Cardiac muscle cell (in vitro differentiated cells and primary cell): ENCODE measurements at regions not wholly inside any gene's neighbourhood (a gene's known extent, or its start where the extent isn't known, plus 50 kb on each side); places are given as distances from the start of the nearest gene placed in this dataset.

Source experiments
- DNase-seq, 2 donors: peaks; one replicate each; pipeline versions ENCODE4 v3.0.0 to v3.0.0-alpha.2; 2010 to 2017; ENCODE audit warnings: low read depth in 1 of 2, low spot score in 1 of 2
- H3K27ac ChIP-seq: fragments of 200-600 bp; sonication (generic); 2 replicates; pipeline ENCODE4 v1.5.1; 2016
- H3K27me3 ChIP-seq: fragments of 200-600 bp; sonication (generic); 2 replicates; pipeline ENCODE4 v1.6.0; 2016; ENCODE audit warnings: control low read depth
- H3K36me3 ChIP-seq: fragments of 200-600 bp; sonication (generic); 2 replicates; pipeline ENCODE4 v1.5.1; 2016; ENCODE audit warnings: control low read depth
- H3K4me1 ChIP-seq: fragments of 200-600 bp; sonication (generic); 2 replicates; pipeline ENCODE4 v1.8.1; 2017; ENCODE audit warnings: low read depth, mild to moderate bottlenecking, mixed run types
- H3K4me3 ChIP-seq: fragments of 200-600 bp; sonication (generic); 2 replicates; pipeline ENCODE4 v1.5.1; 2016; ENCODE audit warnings: mild to moderate bottlenecking
- H3K9me3 ChIP-seq: fragments of 200-600 bp; sonication (generic); 2 replicates; pipeline ENCODE4 v1.5.1; 2017; ENCODE audit warnings: low read depth, mild to moderate bottlenecking, control low read depth
- CTCF ChIP-seq: IDR thresholded peaks from 2 replicates; pipeline ENCODE4 v1.5.1; 2012; ENCODE audit warnings: low read depth, mild to moderate bottlenecking, low read length

- Histone ChIP-seq H3K4me1 (no peaks in the 10 kb centered on the region), H3K27ac (no peak overlapping the region), H3K4me3 (no peak overlapping the region), H3K36me3 (no peaks in the 10 kb centered on the region), H3K27me3 (no peaks in the 10 kb centered on the region), H3K9me3 (no peaks in the 10 kb centered on the region)
- DNase-seq, result no peak
- no peak for TF ChIP-seq CTCF
Observed at GRCh38 chrX:16440446-16440845, 209.5 kb upstream of the S100G start.

GRCh38 chrX:16444353-16444752 lies 205.6 kb upstream of the S100G start:
- Histone ChIP-seq H3K27ac (no peak overlapping the region), H3K27me3 (no peaks in the 10 kb centered on the region), H3K4me1 (no peaks in the 10 kb centered on the region), H3K36me3 (no peaks in the 10 kb centered on the region), H3K4me3 (no peak overlapping the region), H3K9me3 (no peaks in the 10 kb centered on the region)
- no peak for DNase-seq
- TF ChIP-seq CTCF, result no peak

- no peaks in the 10 kb centered on the region for H3K27me3 ChIP-seq
- peak; percentile 66 for TF ChIP-seq CTCF
- H3K36me3 ChIP-seq, result no peaks in the 10 kb centered on the region
- no peak overlapping the region for H3K4me3 ChIP-seq
- H3K9me3 ChIP-seq, result no peaks in the 10 kb centered on the region
- H3K4me1 ChIP-seq, result no peaks in the 10 kb centered on the region
- DNase-seq, result peak; percentile 31 to 63
- no peak overlapping the region for H3K27ac ChIP-seq
Observed at GRCh38 chrX:16445166-16445752, 204.7 kb upstream of the S100G start.

- no peaks in the 10 kb centered on the region for H3K9me3 ChIP-seq
- no peak for TF ChIP-seq CTCF
- no peak overlapping the region for H3K27ac ChIP-seq
- H3K4me1 ChIP-seq, result no peaks in the 10 kb centered on the region
- DNase-seq, result no peak
- H3K4me3 ChIP-seq, result no peak overlapping the region
- no peaks in the 10 kb centered on the region for H3K27me3 ChIP-seq
- no peaks in the 10 kb centered on the region for H3K36me3 ChIP-seq
Observed at GRCh38 chrX:16451334-16451733, 198.6 kb upstream of the S100G start.

GRCh38 chrX:16454926-16455325 lies 195.0 kb upstream of the S100G start:
- H3K4me3 ChIP-seq, result no peak overlapping the region
- no peaks in the 10 kb centered on the region for H3K36me3 ChIP-seq
- H3K9me3 ChIP-seq, result no peaks in the 10 kb centered on the region
- no peak for TF ChIP-seq CTCF
- H3K27me3 ChIP-seq, result no peaks in the 10 kb centered on the region
- H3K27ac ChIP-seq, result no peak overlapping the region
- no peak for DNase-seq
- H3K4me1 ChIP-seq, result peaks cover 6% of the 10 kb centered on the region

- H3K36me3 ChIP-seq, result no peaks in the 10 kb centered on the region
- DNase-seq, result no peak
- peaks cover 6% of the 10 kb centered on the region for H3K4me1 ChIP-seq
- no peak for TF ChIP-seq CTCF
- H3K9me3 ChIP-seq, result no peaks in the 10 kb centered on the region
- no peak overlapping the region for H3K27ac ChIP-seq
- no peak overlapping the region for H3K4me3 ChIP-seq
- no peaks in the 10 kb centered on the region for H3K27me3 ChIP-seq
Observed at GRCh38 chrX:16457239-16457638, 192.7 kb upstream of the S100G start.
